Thoracic aorta (tissue), 2 donors: ENCODE measurements at regions not wholly inside any gene's neighbourhood (a gene's known extent, or its start where the extent isn't known, plus 50 kb on each side); places are given as distances from the start of the nearest gene placed in this dataset.

Experiments
- ATAC-seq: fragments of 150-250 bp; one replicate; pipeline ENCODE4 v1.8.0; 2017; ENCODE audit warnings: low read depth; ENCODE audit not compliant: insufficient number of reproducible peaks, low FRiP score
- DNase-seq: peaks from one replicate; pipeline ENCODE4 v3.0.0-alpha.2; 2020; ENCODE audit warnings: low spot score
- H3K27ac ChIP-seq, 2 donors: fragments of 200-600 bp; sonication (generic); 1 replicate in 1 of 2; 2 replicates in 1 of 2; pipeline ENCODE4 v1.5.1; 2016; ENCODE audit warnings: mild to moderate bottlenecking in 2 of 2, moderate library complexity in 2 of 2
- H3K27me3 ChIP-seq: fragments of 200-600 bp; sonication (generic); replicated peaks from 2 replicates; pipeline ENCODE4 v1.6.0; 2016; ENCODE audit warnings: mild to moderate bottlenecking; ENCODE audit not compliant: insufficient read depth
- H3K36me3 ChIP-seq: fragments of 200-600 bp; sonication (generic); one replicate; pipeline ENCODE4 v1.5.1; 2016
- H3K4me1 ChIP-seq, 2 donors: fragments of 200-600 bp; sonication (generic); 1 replicate in 1 of 2; 2 replicates in 1 of 2; pipeline versions ENCODE4 v1.5.1 to v1.6.0; 2016; ENCODE audit warnings: low read depth in 2 of 2, mild to moderate bottlenecking in 1 of 2; ENCODE audit not compliant: control insufficient read depth in 1 of 2
- H3K4me3 ChIP-seq: fragments of 200-600 bp; sonication (generic); 2 replicates; pipeline ENCODE4 v1.5.1; 2016; ENCODE audit warnings: mild to moderate bottlenecking
- H3K9me3 ChIP-seq: fragments of 200-600 bp; sonication (generic); 2 replicates; pipeline ENCODE4 v1.5.1; 2016
- TF ChIP-seq, protein P1 (sequence below): fragments of 200-600 bp; sonication (generic); IDR thresholded peaks from one replicate; pipeline ENCODE4 v1.5.1; 2019; ENCODE audit warnings: antibody characterized with exemption

DNA sequence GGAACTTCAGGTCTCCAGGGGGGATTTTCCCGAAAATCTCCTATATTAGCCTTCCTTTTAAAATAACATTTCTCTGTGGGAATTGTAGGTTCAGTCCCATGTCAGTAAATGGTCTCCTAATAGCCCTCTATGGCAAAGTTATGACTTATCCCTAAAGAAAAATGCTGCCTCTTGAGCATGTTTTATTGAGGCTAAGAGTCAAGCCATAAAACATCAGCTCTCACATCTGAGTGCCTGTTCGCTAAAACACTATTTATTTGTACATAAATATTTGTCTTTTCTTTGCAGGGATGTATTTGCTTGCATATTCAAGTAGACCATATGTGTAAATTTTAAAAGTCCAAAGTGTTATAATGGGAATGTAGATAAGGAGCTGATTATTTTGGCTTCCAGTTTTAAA, 160.4 kb downstream of the PRDM6 start:
- Histone ChIP-seq H3K4me3 (no peak overlapping the region), H3K4me1 (peaks cover 3 to 14% of the 10 kb centered on the region in 2 donors), H3K36me3 (no peaks in the 10 kb centered on the region), H3K9me3 (no peaks in the 10 kb centered on the region), H3K27ac (no peak overlapping the region), H3K27me3 (no peaks in the 10 kb centered on the region)
- DNase-seq (no peak), ATAC-seq (no peak)
- TF ChIP-seq, protein P1, sequence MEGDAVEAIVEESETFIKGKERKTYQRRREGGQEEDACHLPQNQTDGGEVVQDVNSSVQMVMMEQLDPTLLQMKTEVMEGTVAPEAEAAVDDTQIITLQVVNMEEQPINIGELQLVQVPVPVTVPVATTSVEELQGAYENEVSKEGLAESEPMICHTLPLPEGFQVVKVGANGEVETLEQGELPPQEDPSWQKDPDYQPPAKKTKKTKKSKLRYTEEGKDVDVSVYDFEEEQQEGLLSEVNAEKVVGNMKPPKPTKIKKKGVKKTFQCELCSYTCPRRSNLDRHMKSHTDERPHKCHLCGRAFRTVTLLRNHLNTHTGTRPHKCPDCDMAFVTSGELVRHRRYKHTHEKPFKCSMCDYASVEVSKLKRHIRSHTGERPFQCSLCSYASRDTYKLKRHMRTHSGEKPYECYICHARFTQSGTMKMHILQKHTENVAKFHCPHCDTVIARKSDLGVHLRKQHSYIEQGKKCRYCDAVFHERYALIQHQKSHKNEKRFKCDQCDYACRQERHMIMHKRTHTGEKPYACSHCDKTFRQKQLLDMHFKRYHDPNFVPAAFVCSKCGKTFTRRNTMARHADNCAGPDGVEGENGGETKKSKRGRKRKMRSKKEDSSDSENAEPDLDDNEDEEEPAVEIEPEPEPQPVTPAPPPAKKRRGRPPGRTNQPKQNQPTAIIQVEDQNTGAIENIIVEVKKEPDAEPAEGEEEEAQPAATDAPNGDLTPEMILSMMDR, result no peak

- Histone ChIP-seq H3K4me1 (peaks cover 3 to 19% of the 10 kb centered on the region in 2 donors), H3K4me3 (no peak overlapping the region), H3K27ac (peak overlapping the region in 1 of 2 donors; percentile 58), H3K36me3 (no peaks in the 10 kb centered on the region), H3K27me3 (no peaks in the 10 kb centered on the region), H3K9me3 (no peaks in the 10 kb centered on the region)
- TF ChIP-seq, protein P1, result no peak
- ATAC-seq (no peak), DNase-seq (no peak)
These were observed 156.6 kb downstream of the PRDM6 start for GRCh38 chr5:123245689-123246088.

DNA sequence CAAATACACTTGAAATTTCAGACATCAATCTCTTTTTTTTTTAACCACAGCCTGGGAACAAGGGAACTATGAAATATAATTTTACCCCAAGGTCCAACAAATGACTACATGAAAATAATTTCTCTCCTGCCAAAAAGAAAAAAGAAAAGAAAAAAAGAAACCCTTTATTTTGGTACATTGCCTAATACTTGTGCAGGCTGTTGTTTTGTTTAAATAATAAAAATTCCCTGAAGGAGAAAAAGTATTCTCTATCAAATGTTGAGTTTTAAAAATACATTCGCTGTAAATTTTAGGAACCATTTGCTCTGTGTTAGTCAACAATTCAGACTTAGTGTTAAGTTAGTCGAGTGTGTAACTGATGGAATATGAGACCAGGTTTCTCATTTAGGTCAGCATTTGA, 155.4 kb downstream of the PRDM6 start:
- no peaks in the 10 kb centered on the region for H3K9me3 ChIP-seq
- ATAC-seq (no peak), DNase-seq (no peak)
- no peaks in the 10 kb centered on the region for H3K36me3 ChIP-seq
- H3K27me3 ChIP-seq, result no peaks in the 10 kb centered on the region
- TF ChIP-seq, protein P1, result no peak
- H3K4me1 ChIP-seq, result peaks cover 3 to 19% of the 10 kb centered on the region in 2 donors
- peak overlapping the region; percentile 34 for H3K4me3 ChIP-seq
- peak overlapping the region; percentile 58 to 71 for H3K27ac ChIP-seq
